Smooth muscle cell (in vitro differentiated cells): ENCODE measurements at regions not wholly inside any gene's neighbourhood (a gene's known extent, or its start where the extent isn't known, plus 50 kb on each side); places are given as distances from the start of the nearest gene placed in this dataset.

ENCODE experiments used
- DNase-seq: peaks from one replicate; lab custom pipeline; 2025; ENCODE audit not compliant: unreplicated experiment; lab: John Stamatoyannopoulos, UW
- H2AFZ ChIP-seq: fragments of 200-600 bp; sonication (generic); 2 replicates; pipeline ENCODE4 v1.6.0; 2016; ENCODE audit warnings: antibody characterized with exemption, low read depth, mild to moderate bottlenecking
- H3F3A ChIP-seq: fragments of 200-600 bp; sonication (generic); 2 replicates; pipeline ENCODE4 v1.6.0; 2017; ENCODE audit warnings: antibody characterized with exemption, low read depth
- H3K27ac ChIP-seq: fragments of 200-600 bp; sonication (generic); 2 replicates; pipeline ENCODE4 v1.5.1; 2016; ENCODE audit warnings: low read depth, mild to moderate bottlenecking
- H3K27me3 ChIP-seq: fragments of 200-600 bp; sonication (generic); 2 replicates; pipeline ENCODE4 v1.6.1; 2016; ENCODE audit warnings: low read depth, mild to moderate bottlenecking
- H3K36me3 ChIP-seq: fragments of 200-600 bp; sonication (generic); 2 replicates; pipeline ENCODE4 v1.5.1; 2016; ENCODE audit warnings: low read depth
- H3K4me1 ChIP-seq: fragments of 200-600 bp; sonication (generic); 2 replicates; pipeline ENCODE4 v1.5.1; 2016; ENCODE audit warnings: low read depth
- H3K4me2 ChIP-seq: fragments of 200-600 bp; sonication (generic); 2 replicates; pipeline ENCODE4 v1.6.0; 2016; ENCODE audit warnings: mild to moderate bottlenecking
- H3K4me3 ChIP-seq: fragments of 200-600 bp; sonication (generic); 2 replicates; pipeline ENCODE4 v1.5.1; 2016; ENCODE audit warnings: mild to moderate bottlenecking
- H3K79me2 ChIP-seq: fragments of 200-600 bp; sonication (generic); 2 replicates; pipeline ENCODE4 v1.6.0; 2016; ENCODE audit warnings: low read depth, mild to moderate bottlenecking
- H3K9ac ChIP-seq: fragments of 200-600 bp; sonication (generic); 2 replicates; pipeline ENCODE4 v1.6.0; 2016; ENCODE audit warnings: low read depth
- H3K9me3 ChIP-seq: fragments of 200-600 bp; sonication (generic); replicated peaks from 2 replicates; pipeline ENCODE4 v1.5.1; 2016; ENCODE audit warnings: low read depth
- H4K20me1 ChIP-seq: fragments of 200-600 bp; sonication (generic); 2 replicates; pipeline ENCODE4 v1.6.0; 2016; ENCODE audit warnings: low read depth
- CTCF ChIP-seq: fragments of 200-600 bp; sonication (generic); IDR thresholded peaks from 2 replicates; pipeline ENCODE4 v1.5.1; 2017; ENCODE audit warnings: borderline replicate concordance, mild to moderate bottlenecking, antibody characterized with exemption; ENCODE audit not compliant: insufficient read depth, poor library complexity, severe bottlenecking
- WGBS: methylation state at CpG from one replicate; pipeline ENCODE4 v1.1.7; 2016; ENCODE audit warnings: low lambda C conversion rate; 5-methylcytosine and 5-hydroxymethylcytosine counted together

GRCh38 chr12:130018614-130019013, 114.8 kb upstream of the TMEM132D start:
- H3K4me1 ChIP-seq = no peaks in the 10 kb centered on the region
- 95% methylated on average over 11 of the region's 11 CpGs for WGBS
- no peak overlapping the region for H2AFZ ChIP-seq
- no peak overlapping the region for H3K9ac ChIP-seq
- H3K36me3 ChIP-seq = no peaks in the 10 kb centered on the region
- H3K79me2 ChIP-seq = no peaks in the 10 kb centered on the region
- no peaks in the 10 kb centered on the region for H3K9me3 ChIP-seq
- no peak for TF ChIP-seq CTCF
- H3K4me2 ChIP-seq = no peak overlapping the region
- H4K20me1 ChIP-seq = no peaks in the 10 kb centered on the region
- no peak overlapping the region for H3K4me3 ChIP-seq
- no peak for DNase-seq
- no peak overlapping the region for H3K27ac ChIP-seq
- H3F3A ChIP-seq = no peaks in the 10 kb centered on the region
- peaks cover 8% of the 10 kb centered on the region for H3K27me3 ChIP-seq

GRCh38 chr12:130026608-130027176, 122.9 kb upstream of the TMEM132D start:
- no peaks in the 10 kb centered on the region for H3K79me2 ChIP-seq
- no peak for DNase-seq
- no peak overlapping the region for H3K9ac ChIP-seq
- no peaks in the 10 kb centered on the region for H3K36me3 ChIP-seq
- H3K4me2 ChIP-seq = no peak overlapping the region
- H2AFZ ChIP-seq = no peak overlapping the region
- H3K4me1 ChIP-seq = no peaks in the 10 kb centered on the region
- peaks cover 41% of the 10 kb centered on the region for H3K27me3 ChIP-seq
- no peaks in the 10 kb centered on the region for H3F3A ChIP-seq
- TF ChIP-seq CTCF = peak; percentile 70
- H3K4me3 ChIP-seq = no peak overlapping the region
- WGBS = 53% methylated on average over 15 of the region's 15 CpGs
- no peaks in the 10 kb centered on the region for H4K20me1 ChIP-seq
- no peak overlapping the region for H3K27ac ChIP-seq
- no peaks in the 10 kb centered on the region for H3K9me3 ChIP-seq

GRCh38 chr12:130027798-130028197, 124.0 kb upstream of the TMEM132D start:
- no peaks in the 10 kb centered on the region for H3K9me3 ChIP-seq
- H4K20me1 ChIP-seq = no peaks in the 10 kb centered on the region
- H3K4me3 ChIP-seq = no peak overlapping the region
- no peaks in the 10 kb centered on the region for H3F3A ChIP-seq
- no peaks in the 10 kb centered on the region for H3K79me2 ChIP-seq
- H3K9ac ChIP-seq = no peak overlapping the region
- no peaks in the 10 kb centered on the region for H3K36me3 ChIP-seq
- no peaks in the 10 kb centered on the region for H3K4me1 ChIP-seq
- H3K27ac ChIP-seq = no peak overlapping the region
- WGBS = 78% methylated on average over 1 of the region's 1 CpG
- no peak overlapping the region for H2AFZ ChIP-seq
- no peak overlapping the region for H3K4me2 ChIP-seq
- DNase-seq = no peak
- peaks cover 50% of the 10 kb centered on the region for H3K27me3 ChIP-seq
- TF ChIP-seq CTCF = no peak

- Histone ChIP-seq H3K79me2 (no peaks in the 10 kb centered on the region), H3K9ac (no peak overlapping the region), H2AFZ (no peak overlapping the region), H3K9me3 (no peaks in the 10 kb centered on the region), H3K36me3 (no peaks in the 10 kb centered on the region), H3K27me3 (peaks cover 61% of the 10 kb centered on the region), H3K27ac (no peak overlapping the region), H3K4me2 (no peak overlapping the region), H3F3A (no peaks in the 10 kb centered on the region), H4K20me1 (no peaks in the 10 kb centered on the region), H3K4me3 (no peak overlapping the region), H3K4me1 (no peaks in the 10 kb centered on the region)
- TF ChIP-seq CTCF = no peak
- 85% methylated on average over 13 of the region's 13 CpGs for WGBS
- DNase-seq = no peak
Observed at GRCh38 chr12:130029151-130029550, 125.3 kb upstream of the TMEM132D start.
